Activated CD4-positive, alpha-beta T cell treated with anti-CD3 and anti-CD28 coated beads for 24 hours (primary cell): ENCODE measurements at regions not wholly inside any gene's neighbourhood (a gene's known extent, or its start where the extent isn't known, plus 50 kb on each side); places are given as distances from the start of the nearest gene placed in this dataset.
"Not testable (repeated sequence)": the region's sequence is repeated elsewhere in the genome, so short reads cannot be mapped to it uniquely, and the experiment has no call there.

ENCODE experiments used
- DNase-seq, 2 donors: peaks; one replicate each; pipeline ENCODE4 v3.0.0-alpha.2; 2020; ENCODE audit warnings: low read depth in 2 of 2

DNA sequence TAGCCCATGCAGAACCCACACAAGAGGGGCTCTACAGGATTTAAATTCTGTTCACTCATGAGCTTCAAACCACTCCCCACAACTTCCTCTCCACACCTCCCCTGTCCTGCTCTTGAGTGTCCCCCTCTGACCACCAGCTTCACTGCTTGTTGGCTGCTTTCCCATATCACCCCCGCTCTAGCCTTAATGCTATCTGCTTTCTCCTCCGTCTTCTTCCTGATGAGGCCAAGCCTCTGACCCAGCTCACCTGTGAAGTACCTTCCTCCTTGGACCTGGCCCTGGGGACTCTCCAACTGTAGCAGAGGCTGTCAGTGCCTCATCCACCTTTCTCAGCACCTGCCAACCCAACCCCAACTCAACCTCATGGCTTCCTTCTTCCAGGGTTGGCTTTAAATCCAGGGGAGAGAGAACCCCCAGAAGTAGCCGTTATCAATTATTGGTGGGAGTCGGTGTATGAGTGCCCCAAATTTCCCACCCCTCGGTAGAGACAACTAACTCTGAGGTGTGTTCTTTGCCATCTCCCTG is 174.8 kb downstream of the MINAR1 start:
- DNase-seq, result no peak

- no peak for DNase-seq
Observed at GRCh38 chr15:79608066-79608864, 176.1 kb downstream of the MINAR1 start.

DNA sequence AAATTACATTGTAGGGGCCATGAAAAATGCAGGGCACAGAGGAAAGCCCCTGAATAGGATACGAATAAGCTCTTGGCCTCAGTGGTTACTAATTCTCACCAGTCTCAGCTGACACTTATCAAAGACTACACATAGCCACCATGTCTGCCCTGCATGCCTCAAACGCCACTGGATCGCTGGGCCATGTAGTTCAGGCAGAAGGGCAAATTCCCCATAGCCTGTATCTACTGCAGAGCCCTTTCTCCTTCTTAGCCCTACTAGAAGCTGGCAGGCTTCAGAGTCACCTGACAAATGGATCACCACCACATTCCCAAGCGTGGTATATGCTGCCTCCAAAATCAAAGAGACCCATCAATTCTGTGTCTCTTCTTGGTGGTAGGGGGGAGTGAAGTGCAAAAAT is 177.4 kb downstream of the MINAR1 start:
- no peak for DNase-seq

DNA sequence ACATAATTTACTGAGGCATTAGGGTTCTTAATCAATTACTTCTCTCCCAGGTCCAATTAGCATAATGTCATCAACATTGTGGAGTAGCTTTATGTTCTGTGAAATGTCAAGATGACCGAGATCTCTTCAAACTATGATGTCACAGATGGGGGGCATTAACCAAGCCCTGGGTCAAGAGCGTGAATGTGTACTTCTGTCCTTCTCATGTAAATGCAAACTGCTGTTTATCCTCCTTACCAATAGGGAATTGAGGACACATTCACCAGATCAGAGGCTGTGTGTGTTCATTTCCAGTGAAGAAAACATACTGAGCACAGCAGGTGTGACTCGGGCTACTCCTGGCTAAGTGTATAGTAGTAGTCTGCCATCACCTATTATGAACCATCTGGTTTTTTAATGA is 177.9 kb downstream of the MINAR1 start:
- no peak for DNase-seq

- DNase-seq, result no peak
Observed at GRCh38 chr15:79615754-79616153, 183.6 kb downstream of the MINAR1 start.

DNA sequence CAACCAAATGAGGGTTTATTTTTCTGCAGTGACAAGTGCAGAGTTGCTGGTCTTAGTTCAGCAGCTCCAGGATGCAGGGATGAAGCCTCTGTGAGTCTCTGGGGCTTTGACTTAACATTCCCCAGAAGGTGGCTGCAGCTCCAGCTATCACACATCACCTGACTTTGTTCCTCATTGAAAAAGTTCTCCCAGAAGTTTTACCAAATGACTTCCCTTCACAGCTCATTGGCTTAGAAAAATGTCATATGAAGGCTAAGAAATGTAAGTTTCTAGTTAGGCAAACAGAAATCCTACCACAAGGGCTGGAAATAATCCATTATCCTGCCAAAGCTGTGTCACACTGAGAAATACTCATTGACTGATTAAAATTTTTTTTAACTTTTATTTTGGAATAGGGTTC is 184.9 kb downstream of the MINAR1 start:
- no peak for DNase-seq

- no peak for DNase-seq
Observed at GRCh38 chr15:79620112-79620857, 188.1 kb downstream of the MINAR1 start.

DNA sequence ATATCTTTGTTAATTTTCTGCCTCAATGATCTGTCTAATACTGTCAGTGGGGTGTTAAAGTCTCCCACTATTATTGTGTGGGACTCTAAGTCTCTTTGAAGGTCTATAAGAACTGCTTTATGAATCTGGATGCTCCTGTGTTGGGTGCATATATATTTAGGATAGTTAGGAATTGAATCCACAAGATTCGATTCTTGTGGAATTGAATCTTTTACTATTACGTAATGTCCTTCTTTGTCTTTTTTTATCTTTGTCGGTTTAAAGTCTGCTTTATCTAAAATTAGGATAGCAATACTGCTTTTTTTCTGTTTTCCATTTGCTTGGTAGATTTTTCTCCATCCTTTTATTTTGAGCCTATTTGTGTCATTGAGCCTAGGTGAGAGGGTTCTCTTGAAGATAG is 189.7 kb downstream of the MINAR1 start:
- DNase-seq, result not testable (repeated sequence)

- no peak for DNase-seq
Observed at GRCh38 chr15:79623488-79623887, 191.4 kb downstream of the MINAR1 start.

- no peak for DNase-seq
Observed at GRCh38 chr15:79629687-79630086, 197.6 kb downstream of the MINAR1 start.

DNA sequence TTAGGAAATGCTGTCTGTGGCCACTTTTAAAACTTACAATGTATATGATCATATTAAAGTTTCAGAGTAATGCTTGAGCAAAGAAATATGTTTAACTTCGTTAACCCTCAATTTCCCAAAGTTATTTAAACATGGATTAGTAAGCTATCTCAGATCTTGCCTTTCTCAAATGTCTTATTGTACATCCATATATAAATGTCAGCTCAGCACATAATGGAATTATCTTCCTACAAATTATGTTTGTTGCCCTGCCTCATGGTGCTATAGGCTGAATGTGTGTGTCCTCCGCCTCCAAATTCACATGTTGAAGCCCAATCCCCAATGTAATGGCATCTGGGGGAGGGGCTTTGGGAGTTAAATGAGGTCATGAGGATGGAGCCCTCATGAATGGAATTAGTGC is 200.3 kb downstream of the MINAR1 start:
- DNase-seq, result no peak

- DNase-seq, result no peak
Observed at GRCh38 chr15:79635149-79635771, 203.1 kb downstream of the MINAR1 start.

- no peak for DNase-seq
Observed at GRCh38 chr15:79635897-79636561, 203.9 kb downstream of the MINAR1 start.

- DNase-seq, result no peak
Observed at GRCh38 chr15:79640206-79640605, 208.1 kb downstream of the MINAR1 start.

- no peak for DNase-seq
Observed at GRCh38 chr15:79641841-79642240, 209.7 kb downstream of the MINAR1 start.

DNA sequence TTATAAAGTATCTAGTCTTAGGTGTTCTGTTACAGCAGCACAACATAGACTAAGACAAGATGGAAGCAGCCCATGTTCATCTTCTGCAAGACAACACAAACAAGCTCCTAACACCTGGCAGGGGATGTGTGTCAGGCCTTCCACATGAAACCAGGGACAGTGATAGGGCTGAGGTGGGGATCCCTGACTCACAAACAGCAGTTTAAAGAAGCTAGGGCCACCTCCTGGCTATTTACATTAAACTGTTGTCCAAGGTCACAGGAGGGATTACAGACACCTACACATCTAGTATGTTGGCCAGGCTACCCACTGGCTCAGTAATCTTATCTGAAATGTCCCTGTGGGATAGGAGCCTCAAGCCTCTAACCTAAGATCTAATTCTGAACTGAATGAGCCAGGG is 211.3 kb downstream of the MINAR1 start:
- DNase-seq, result no peak

DNA sequence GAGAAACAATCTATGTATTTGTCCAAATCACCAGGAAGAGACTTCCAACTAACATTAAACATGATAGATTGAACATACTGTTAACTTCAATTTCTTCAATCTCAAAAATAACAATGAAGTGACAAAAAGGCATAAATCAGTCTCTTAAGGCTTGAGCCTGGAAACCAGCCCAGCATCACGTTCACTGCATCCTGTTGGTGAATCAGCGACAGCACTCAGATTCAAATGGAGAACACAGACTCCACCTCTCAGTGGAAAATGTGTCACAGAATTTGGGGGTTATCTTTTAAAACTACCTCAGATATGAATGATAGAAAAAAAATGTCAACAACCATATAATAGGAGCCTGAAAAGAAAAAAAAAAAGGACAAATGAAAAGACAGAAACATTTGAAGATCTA is 212.0 kb downstream of the MINAR1 start:
- DNase-seq, result no peak

DNA sequence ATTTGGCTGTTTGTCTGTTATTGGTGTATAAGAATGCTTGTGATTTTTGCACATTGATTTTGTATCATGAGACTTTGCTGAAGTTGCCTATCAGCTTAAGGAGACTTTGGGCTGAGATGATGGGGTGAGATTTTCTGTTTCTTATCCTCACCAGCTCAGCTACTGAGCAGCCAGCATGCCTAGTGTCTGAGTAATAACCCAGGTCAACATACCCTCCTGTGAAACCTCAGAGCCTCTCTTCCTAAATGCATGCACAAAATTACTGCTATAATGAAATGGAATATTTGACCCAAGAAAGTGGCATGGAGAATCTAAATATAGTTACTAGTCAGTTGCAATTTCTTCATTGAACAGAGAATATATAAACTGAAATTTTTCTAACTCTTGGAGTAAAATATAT is 220.8 kb downstream of the MINAR1 start:
- DNase-seq, result not testable (repeated sequence)

- DNase-seq, result no peak
Observed at GRCh38 chr15:79653533-79653932, 221.4 kb downstream of the MINAR1 start.

- DNase-seq, result no peak
Observed at GRCh38 chr15:79656151-79657000, 224.2 kb downstream of the MINAR1 start.

GRCh38 chr15:79657722-79658121 is 225.6 kb downstream of the MINAR1 start:
- no peak for DNase-seq
